Activated naive CD4-positive, alpha-beta T cell treated with anti-CD3 and anti-CD28 coated beads, Interleukin-2, amount 50 U/mL, for 24 hours (primary cell): ENCODE measurements at regions not wholly inside any gene's neighbourhood (a gene's known extent, or its start where the extent isn't known, plus 50 kb on each side); places are given as distances from the start of the nearest gene placed in this dataset.
A peak's percentile ranks its signal among the peaks of the same experiment; 100 is the strongest.
"Not testable (repeated sequence)": the region's sequence is repeated elsewhere in the genome, so short reads cannot be mapped to it uniquely, and the experiment has no call there.

Source experiments
- H3K27ac Mint-ChIP-seq: one replicate; pipeline ENCODE4 v1.8.0; 2021; ENCODE audit warnings: mild to moderate bottlenecking, mixed read lengths
- H3K27me3 Mint-ChIP-seq: one replicate; pipeline ENCODE4 v1.8.0; 2021; ENCODE audit warnings: mixed read lengths
- H3K36me3 Mint-ChIP-seq: one replicate; pipeline ENCODE4 v1.8.0; 2021; ENCODE audit warnings: mixed read lengths
- H3K4me1 Mint-ChIP-seq: one replicate; pipeline ENCODE4 v1.8.0; 2021; ENCODE audit warnings: mixed read lengths
- H3K4me3 Mint-ChIP-seq: one replicate; pipeline ENCODE4 v1.8.0; 2021; ENCODE audit warnings: mild to moderate bottlenecking, mixed read lengths
- H3K9me3 Mint-ChIP-seq: one replicate; pipeline ENCODE4 v1.8.0; 2021; ENCODE audit warnings: mixed read lengths

DNA sequence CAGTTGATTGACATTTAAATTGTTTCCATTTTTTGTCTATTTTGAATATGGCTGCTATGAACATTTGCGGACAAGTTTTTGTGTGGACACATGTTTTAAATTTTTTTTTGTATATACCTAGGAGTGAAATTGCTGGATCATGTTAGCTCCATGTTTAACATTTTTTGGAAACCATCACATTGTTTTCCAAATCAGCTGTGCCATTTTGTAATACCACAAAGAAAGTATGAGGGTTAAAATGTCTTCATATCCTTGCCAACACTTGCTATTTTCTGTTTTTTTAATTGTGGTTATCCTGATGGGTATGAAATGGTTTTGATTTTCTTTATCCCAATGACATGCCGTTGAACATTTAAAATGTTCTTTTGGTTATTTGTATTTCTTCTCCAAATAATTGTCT lies 52.1 kb downstream of the CARTPT start:
- Mint-ChIP-seq H3K27ac (no peak overlapping the region), H3K36me3 (no peaks in the 10 kb centered on the region), H3K9me3 (no peaks in the 10 kb centered on the region), H3K27me3 (peaks cover 11% of the 10 kb centered on the region), H3K4me1 (peaks cover 4% of the 10 kb centered on the region), H3K4me3 (no peak overlapping the region)

DNA sequence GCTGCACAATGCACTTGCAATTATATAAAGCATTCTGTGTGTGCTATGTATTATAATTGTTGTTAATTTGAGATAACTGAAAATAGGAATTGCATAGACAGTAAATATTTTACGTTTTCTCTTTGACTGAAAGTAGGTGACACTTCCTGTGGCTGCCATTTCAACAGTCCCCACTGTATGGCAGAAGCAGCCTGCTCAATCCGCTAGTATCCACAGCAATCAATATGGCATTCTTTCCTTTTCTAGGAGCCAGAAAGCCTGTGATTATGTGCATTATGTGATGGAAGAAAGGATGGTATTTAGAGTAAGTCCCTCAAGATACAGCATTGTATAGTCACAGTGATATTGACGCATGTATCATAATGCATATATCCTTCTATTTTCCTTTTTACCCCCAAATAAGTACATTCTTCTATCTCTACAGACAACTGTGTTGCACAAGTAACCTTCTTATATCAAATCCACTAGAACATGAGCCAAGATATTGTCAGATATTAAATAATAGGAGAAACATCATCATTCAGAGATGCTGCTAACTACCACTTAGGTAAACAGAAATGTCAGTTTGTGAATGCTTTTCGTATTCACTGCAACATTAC lies 59.7 kb downstream of the CARTPT start:
- no peak overlapping the region for H3K27ac Mint-ChIP-seq
- peaks cover 14% of the 10 kb centered on the region for H3K4me1 Mint-ChIP-seq
- no peaks in the 10 kb centered on the region for H3K36me3 Mint-ChIP-seq
- peaks cover 7% of the 10 kb centered on the region for H3K27me3 Mint-ChIP-seq
- no peaks in the 10 kb centered on the region for H3K9me3 Mint-ChIP-seq
- H3K4me3 Mint-ChIP-seq: no peak overlapping the region

DNA sequence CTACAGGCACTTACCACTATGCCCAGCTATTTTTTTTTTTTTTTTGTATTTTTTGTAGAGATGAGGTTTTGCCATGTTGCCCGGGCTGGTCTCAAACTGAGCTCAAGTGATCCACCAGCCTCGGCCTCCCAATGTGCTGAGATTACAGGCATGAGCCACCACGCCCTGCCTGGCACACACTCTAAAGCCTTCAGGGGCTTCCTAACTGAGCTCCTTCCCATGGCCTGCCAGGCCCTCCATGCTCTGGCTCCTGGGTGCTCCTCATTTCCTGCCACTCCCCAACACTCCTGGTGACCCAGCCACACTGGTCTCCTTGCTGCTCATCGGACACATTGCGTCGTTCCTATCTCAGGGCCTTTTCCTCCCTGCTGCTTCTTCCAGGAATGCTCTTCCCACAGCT lies 61.5 kb downstream of the CARTPT start:
- Mint-ChIP-seq H3K27ac (no peak overlapping the region), H3K36me3 (peaks cover 3% of the 10 kb centered on the region), H3K4me3 (no peak overlapping the region), H3K9me3 (no peaks in the 10 kb centered on the region), H3K27me3 (peaks cover 1% of the 10 kb centered on the region), H3K4me1 (peaks cover 19% of the 10 kb centered on the region)

DNA sequence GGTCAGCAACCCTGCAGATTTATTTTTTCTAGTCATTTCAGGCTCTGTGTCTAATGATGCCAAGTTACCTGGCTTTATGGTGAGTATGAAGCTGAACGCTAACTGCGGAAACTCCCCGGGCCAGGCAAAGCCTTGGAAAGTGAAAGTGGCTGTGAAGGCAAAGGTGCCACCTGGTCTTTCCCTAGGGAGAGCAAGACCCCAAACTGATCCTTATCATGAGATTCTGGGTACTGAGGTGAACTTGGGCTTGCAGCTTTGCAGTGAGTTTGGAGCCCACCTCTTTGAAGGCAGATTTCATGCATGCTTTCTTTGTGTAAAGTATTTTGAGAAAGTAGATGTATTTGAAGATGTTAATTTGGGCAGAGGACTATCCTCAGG lies 63.3 kb downstream of the CARTPT start:
- peaks cover 19% of the 10 kb centered on the region for H3K4me1 Mint-ChIP-seq
- H3K9me3 Mint-ChIP-seq: no peaks in the 10 kb centered on the region
- H3K36me3 Mint-ChIP-seq: peaks cover 3% of the 10 kb centered on the region
- peaks cover 2% of the 10 kb centered on the region for H3K27me3 Mint-ChIP-seq
- H3K27ac Mint-ChIP-seq: no peak overlapping the region
- H3K4me3 Mint-ChIP-seq: peak overlapping the region; percentile 55

DNA sequence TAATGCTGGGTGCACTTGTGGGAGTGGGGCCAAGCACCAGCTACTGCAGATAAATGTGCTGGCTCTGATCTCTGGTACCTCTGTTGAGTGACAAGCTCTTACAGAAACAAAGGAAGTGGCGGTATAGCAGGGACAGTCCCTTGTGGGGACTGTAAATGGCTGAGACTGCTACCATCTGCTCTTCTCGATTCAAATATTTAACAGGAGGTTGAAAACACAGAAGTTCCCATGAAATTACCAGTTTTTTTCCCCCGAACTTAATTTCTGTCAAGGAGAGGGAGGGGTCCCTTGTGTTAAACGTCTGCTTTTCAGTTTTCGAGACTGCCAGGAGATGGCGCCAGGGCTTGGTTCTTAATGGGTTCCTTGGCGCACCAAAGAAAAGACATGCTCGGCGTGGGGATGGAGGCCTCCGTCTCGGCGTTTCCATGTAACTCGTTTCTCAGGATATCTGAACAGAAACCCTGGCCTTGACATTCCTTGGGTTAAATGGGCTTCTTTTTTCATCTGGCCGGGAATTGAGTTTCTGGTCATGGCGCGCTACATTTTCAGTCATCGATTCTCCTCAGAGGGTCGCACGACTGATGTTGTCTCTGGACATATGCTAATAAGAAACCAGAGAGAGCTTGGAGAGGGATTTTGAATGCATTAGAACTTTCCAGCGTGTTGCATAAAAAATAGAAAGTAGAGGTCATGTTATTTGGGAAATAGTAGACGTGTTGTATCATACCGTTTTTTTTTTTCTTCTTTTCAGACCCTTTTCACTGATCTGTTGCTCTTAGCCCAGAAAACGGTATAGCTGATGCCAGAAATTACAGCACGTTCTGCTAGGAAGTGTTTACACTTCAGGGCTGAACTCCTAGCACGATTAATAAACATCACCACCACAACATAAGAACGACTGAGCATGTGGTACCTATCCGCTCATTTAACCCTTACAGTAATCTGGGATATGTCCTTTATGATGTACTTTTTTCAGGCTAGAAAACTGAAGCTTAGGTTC lies 64.0 kb downstream of the CARTPT start:
- peaks cover 5% of the 10 kb centered on the region for H3K27me3 Mint-ChIP-seq
- H3K36me3 Mint-ChIP-seq: peaks cover 3% of the 10 kb centered on the region
- peaks cover 19% of the 10 kb centered on the region for H3K4me1 Mint-ChIP-seq
- H3K9me3 Mint-ChIP-seq: no peaks in the 10 kb centered on the region
- no peak overlapping the region for H3K27ac Mint-ChIP-seq
- peak overlapping the region; percentile 55 for H3K4me3 Mint-ChIP-seq

DNA sequence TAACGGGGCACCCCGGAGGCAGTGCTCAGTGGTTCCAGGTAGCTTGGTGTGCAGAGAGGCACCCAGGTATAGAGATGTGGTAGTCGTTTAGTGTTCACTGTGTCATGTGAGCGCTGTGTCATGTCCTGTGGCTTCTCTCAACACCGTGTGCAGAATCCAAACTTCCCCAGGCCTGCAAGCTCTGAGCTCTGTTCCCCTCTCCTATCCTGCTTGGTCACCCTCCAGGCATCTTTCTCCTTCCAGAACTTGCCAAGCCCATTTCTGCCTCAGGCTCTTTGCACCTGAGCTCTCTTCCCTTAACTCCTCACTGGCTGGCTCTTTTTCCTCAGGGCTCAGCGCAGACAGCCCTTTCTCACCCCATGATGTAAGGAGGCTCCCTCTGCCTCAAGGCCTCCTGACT lies 64.8 kb downstream of the CARTPT start:
- peaks cover 2% of the 10 kb centered on the region for H3K9me3 Mint-ChIP-seq
- peaks cover 3% of the 10 kb centered on the region for H3K36me3 Mint-ChIP-seq
- no peak overlapping the region for H3K4me3 Mint-ChIP-seq
- H3K27me3 Mint-ChIP-seq: peaks cover 10% of the 10 kb centered on the region
- peaks cover 19% of the 10 kb centered on the region for H3K4me1 Mint-ChIP-seq
- H3K27ac Mint-ChIP-seq: peak overlapping the region; percentile 27

DNA sequence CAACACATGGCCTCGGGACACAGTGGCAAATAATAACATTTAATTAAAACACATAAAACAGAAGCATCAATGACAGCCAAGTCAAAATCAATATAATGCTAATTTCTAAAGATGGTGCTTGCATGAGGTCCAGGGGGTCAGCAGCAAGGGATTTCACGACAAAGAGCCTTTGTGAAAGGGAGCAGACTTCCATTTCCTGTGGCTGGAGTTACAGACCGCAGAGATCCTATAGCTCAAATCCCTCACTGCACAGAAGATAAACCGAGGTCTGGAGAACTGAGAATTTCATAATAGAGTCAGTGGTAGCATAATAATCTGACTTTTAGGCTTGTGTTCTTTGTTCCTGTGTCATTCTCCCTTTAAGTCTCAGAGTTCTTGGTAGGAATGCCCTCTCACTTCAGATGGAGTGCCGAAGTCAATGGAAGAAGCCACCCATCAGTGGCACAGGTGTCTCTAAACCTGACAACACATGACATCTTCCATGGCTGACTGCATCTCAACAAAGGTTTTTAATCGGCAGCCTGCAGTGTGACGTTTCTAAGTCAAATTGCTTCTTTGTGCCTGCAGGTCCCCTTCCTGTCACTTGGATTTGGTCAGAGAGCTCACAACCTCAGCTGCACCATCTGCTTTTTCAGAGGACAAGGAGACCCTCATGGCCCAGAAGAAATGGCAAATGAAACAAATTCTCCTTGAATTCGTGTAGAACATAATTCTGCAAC lies 67.4 kb downstream of the CARTPT start:
- no peak overlapping the region for H3K4me3 Mint-ChIP-seq
- H3K9me3 Mint-ChIP-seq: peaks cover 13% of the 10 kb centered on the region
- no peak overlapping the region for H3K27ac Mint-ChIP-seq

DNA sequence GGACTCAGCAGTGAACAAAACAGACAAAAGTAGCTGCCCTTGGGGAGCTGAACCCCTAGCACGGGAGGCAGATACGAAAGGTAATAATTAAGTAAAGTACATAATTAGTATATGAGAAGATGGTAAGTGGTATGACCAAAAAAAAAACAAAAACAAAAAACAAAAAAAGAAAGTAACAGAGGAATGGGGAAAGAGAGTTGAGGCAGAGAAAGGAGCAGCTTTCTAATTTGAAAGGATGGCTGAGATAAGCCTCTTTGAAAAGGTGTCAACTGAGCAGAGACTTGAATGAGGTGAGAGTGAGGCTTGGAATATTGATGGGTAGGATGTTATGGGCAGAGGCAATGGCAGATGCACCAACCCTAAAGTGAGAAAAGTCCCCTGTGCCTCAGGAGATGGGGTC lies 69.7 kb downstream of the CARTPT start:
- Mint-ChIP-seq H3K4me3 (no peak overlapping the region), H3K27me3 (peaks cover 11% of the 10 kb centered on the region), H3K4me1 (peaks cover 4% of the 10 kb centered on the region), H3K27ac (peak overlapping the region; percentile 13), H3K36me3 (peaks cover 5% of the 10 kb centered on the region), H3K9me3 (peaks cover 13% of the 10 kb centered on the region)

More for the DNA sequence above, 67.4 kb downstream of the CARTPT start:
- peaks cover 19% of the 10 kb centered on the region for H3K4me1 Mint-ChIP-seq
- peaks cover 11% of the 10 kb centered on the region for H3K27me3 Mint-ChIP-seq
- peaks cover 5% of the 10 kb centered on the region for H3K36me3 Mint-ChIP-seq

DNA sequence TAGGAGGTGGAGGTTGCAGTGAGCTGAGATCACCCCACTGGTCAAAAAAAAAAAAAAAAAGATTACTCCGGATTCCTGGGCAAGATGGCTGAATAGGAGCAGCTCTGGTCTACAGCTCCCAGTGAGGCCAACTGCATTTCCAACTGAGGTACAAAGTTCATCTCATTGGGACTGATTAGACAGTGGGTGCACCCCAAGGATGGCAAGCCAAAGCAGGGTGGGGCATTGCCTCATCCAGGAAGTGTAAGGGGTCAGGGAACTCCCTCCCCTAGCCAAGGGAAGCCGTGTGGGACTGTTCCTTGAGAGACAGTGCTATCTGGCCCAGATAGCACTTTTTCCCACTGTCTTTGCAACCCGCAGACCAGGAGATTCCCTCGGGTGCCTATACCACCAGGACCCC lies 70.7 kb downstream of the CARTPT start:
- no peak overlapping the region for H3K4me3 Mint-ChIP-seq
- H3K36me3 Mint-ChIP-seq: peaks cover 3% of the 10 kb centered on the region
- peaks cover 13% of the 10 kb centered on the region for H3K9me3 Mint-ChIP-seq
- H3K27me3 Mint-ChIP-seq: peaks cover 11% of the 10 kb centered on the region
- no peaks in the 10 kb centered on the region for H3K4me1 Mint-ChIP-seq
- H3K27ac Mint-ChIP-seq: no peak overlapping the region

DNA sequence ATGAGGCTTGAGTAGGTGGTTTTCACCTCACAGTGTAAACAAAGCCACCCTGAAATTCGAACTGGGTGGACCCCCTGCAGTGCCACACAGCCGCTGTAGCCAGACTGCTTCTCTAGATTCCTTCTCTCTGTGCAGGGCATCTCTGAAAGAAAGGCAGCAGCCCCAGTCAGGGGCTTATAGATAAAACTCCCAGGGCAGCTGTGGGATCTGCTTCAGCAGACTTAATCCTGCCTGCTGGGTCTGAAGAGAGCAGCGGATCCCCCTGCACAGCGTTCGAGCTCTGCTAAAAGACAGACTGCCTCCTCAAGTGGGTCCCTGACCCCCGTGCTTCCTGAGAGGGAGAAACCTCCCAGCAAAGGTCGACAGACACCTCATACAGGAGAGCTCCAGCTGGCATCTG lies 71.4 kb downstream of the CARTPT start:
- Mint-ChIP-seq H3K4me1 (no peaks in the 10 kb centered on the region), H3K9me3 (peaks cover 13% of the 10 kb centered on the region), H3K36me3 (peaks cover 3% of the 10 kb centered on the region), H3K4me3 (no peak overlapping the region), H3K27ac (no peak overlapping the region), H3K27me3 (peaks cover 11% of the 10 kb centered on the region)

DNA sequence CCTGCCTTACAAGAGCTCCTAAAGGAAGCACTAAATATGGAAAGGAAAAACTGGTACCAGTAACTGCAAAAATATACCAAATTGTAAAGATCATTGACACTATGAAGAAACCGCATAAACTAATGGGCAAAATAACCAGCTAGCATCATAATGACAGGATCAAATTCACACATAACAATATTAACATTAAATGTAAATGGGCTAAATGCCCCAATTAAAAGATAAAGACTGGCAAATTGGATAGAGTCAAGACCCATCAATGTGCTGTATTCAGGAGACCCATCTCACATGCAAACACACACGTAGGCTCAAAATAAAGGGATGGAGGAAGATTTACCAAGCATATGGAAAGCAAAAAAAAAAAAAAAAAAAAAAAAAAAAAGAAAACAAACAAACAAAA lies 73.0 kb downstream of the CARTPT start:
- not testable (repeated sequence) for H3K4me1 Mint-ChIP-seq, H3K4me3 Mint-ChIP-seq, H3K36me3 Mint-ChIP-seq, H3K27me3 Mint-ChIP-seq, H3K27ac Mint-ChIP-seq
- peaks cover 13% of the 10 kb centered on the region for H3K9me3 Mint-ChIP-seq

DNA sequence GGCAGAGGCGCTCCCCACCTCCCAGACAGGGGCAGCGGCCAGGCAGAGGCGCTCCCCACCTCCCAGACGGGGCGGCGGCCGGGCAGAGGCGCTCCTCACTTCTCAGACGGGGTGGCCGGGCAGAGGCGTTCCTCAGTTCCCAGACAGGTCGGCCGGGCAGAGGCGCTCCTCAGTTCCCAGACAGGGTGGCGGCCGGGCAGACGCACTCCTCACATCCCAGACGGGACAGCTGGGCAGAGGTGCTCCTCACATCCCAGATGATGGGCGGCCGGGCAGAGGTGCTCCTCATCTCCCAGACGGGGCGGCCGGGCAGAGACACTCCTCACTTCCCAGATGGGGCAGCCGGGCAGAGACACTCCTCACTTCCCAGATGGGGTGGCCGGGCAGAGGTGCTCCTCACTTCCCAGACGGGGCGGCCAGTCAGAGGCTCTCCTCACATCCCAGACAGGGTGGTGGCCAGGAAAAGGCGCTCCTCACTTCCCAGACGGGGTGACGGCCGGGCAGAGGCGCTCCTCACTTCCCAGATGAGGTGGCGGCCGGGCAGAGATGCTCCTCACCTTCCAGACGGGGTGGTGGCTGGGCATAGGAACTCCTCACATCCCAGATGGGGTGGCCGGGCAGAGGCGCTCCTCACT lies 75.1 kb downstream of the CARTPT start:
- peaks cover 3% of the 10 kb centered on the region for H3K27me3 Mint-ChIP-seq
- H3K9me3 Mint-ChIP-seq: peaks cover 12% of the 10 kb centered on the region
- H3K4me1 Mint-ChIP-seq: no peaks in the 10 kb centered on the region
- H3K36me3 Mint-ChIP-seq: peaks cover 3% of the 10 kb centered on the region
- H3K4me3 Mint-ChIP-seq: no peak overlapping the region
- H3K27ac Mint-ChIP-seq: no peak overlapping the region

DNA sequence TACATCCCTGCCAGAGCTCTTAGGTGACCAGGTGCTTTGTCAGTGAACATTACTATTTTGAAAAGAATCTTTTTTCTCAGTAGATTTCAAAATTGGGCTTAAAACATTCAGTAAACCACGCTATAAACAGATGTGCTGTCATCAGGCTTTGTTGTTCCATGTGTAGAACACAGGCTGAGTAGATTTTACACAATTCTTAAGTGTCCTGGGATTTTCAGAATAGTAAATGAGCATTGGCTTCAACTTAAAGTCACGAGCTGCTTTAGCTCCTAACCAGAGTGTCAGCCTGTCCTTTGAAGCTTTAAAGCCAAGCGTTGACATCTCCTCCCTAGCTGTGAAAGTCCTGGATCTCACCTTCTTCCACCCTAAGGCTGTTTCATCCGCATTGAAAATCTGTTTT lies 83.6 kb downstream of the CARTPT start:
- Mint-ChIP-seq H3K4me1 (no peaks in the 10 kb centered on the region), H3K27ac (no peak overlapping the region), H3K9me3 (peaks cover 1% of the 10 kb centered on the region), H3K4me3 (no peak overlapping the region), H3K36me3 (no peaks in the 10 kb centered on the region), H3K27me3 (peaks cover 24% of the 10 kb centered on the region)

DNA sequence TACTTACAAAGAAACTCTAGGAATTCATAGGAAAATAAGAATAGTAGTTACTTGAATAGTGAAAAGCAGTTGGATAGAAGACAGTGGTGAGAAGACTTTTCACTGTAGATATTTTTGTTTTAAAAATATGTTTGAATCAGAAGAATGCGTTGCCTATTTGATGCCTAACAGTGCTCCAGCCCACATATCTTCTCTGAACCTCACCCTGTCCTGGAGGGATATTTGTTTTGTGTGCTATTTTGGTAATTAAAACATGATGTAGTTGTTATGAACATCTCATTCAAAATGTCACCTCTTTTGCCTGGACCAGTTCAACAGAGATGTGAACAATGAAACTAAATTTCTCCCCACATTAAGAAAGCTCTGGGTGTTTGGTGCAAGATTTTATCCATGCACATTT lies 87.6 kb downstream of the CARTPT start:
- H3K27ac Mint-ChIP-seq: no peak overlapping the region
- H3K36me3 Mint-ChIP-seq: no peaks in the 10 kb centered on the region
- no peaks in the 10 kb centered on the region for H3K9me3 Mint-ChIP-seq
- peaks cover 19% of the 10 kb centered on the region for H3K27me3 Mint-ChIP-seq
- H3K4me3 Mint-ChIP-seq: no peak overlapping the region
- no peaks in the 10 kb centered on the region for H3K4me1 Mint-ChIP-seq

DNA sequence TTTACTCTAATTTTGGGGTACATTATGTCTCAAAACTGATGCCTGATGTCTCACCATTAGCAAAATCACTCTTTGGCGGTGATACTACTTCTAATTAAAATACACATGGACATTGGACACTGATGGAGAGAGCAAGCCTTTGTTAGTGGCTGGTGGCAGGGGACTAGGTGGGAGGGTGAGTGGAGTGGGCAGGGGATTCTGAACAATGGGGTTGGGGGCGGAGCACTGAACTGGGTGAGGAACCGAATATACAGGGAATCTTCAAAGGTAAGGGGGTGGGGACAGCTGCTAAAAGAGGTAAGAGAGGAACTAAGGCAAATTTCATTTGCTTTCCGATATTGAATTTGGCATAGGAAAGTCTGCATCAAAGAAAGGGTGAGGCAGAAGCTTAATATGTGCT lies 88.8 kb downstream of the CARTPT start:
- Mint-ChIP-seq H3K27me3 (peaks cover 19% of the 10 kb centered on the region), H3K36me3 (no peaks in the 10 kb centered on the region), H3K4me3 (no peak overlapping the region), H3K27ac (no peak overlapping the region), H3K4me1 (no peaks in the 10 kb centered on the region), H3K9me3 (no peaks in the 10 kb centered on the region)
